Ovary (tissue), 3 donors: ENCODE measurements at regions not wholly inside any gene's neighbourhood (a gene's known extent, or its start where the extent isn't known, plus 50 kb on each side); places are given as distances from the start of the nearest gene placed in this dataset.

Experiments used
- EP300 ChIP-seq: sonication (generic); formaldehyde crosslinking; IDR thresholded peaks from one replicate; pipeline ENCODE4 v1.6.1; 2017; ENCODE audit warnings: antibody characterized with exemption
- TF ChIP-seq, protein P1 (sequence below), 3 donors: fragments of 450-650 bp in 2 of 3; fragments of 200-600 bp in 1 of 3; IDR thresholded peaks; one replicate each; pipeline versions ENCODE4 v1.5.1 to v1.8.0; 2016 to 2022; ENCODE audit warnings: antibody characterized with exemption in 3 of 3, mild to moderate bottlenecking in 1 of 3
- donor health status: DM: no; HTN: no; CAD: no.

- TF ChIP-seq, protein P1, sequence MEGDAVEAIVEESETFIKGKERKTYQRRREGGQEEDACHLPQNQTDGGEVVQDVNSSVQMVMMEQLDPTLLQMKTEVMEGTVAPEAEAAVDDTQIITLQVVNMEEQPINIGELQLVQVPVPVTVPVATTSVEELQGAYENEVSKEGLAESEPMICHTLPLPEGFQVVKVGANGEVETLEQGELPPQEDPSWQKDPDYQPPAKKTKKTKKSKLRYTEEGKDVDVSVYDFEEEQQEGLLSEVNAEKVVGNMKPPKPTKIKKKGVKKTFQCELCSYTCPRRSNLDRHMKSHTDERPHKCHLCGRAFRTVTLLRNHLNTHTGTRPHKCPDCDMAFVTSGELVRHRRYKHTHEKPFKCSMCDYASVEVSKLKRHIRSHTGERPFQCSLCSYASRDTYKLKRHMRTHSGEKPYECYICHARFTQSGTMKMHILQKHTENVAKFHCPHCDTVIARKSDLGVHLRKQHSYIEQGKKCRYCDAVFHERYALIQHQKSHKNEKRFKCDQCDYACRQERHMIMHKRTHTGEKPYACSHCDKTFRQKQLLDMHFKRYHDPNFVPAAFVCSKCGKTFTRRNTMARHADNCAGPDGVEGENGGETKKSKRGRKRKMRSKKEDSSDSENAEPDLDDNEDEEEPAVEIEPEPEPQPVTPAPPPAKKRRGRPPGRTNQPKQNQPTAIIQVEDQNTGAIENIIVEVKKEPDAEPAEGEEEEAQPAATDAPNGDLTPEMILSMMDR (IDR thresholded peaks at IDR 0.05) = no peak
- no peak for TF ChIP-seq EP300
Measured at GRCh38 chr20:22821796-22822195, 213.3 kb upstream of the SSTR4 start.
